ENCODE measurements at regions not wholly inside any gene's neighbourhood (a gene's known extent, or its start where the extent isn't known, plus 50 kb on each side); places are given as distances from the start of the nearest gene placed in this dataset.
"Not testable (repeated sequence)": the region's sequence is repeated elsewhere in the genome, so short reads cannot be mapped to it uniquely, and the experiment has no call there.

GRCh38 chr18:70569647-70570046, 280.8 kb downstream of the SOCS6 start:
- no CpG with 5 or more reads among the region's 24 CpGs for WGBS (ENCODE audit: extremely low coverage, insufficient coverage, insufficient read length)
- H4K12ac ChIP-seq (ENCODE audit: low read depth, low read length); H4K8ac ChIP-seq (ENCODE audit: low read depth, low read length); H3K27me3 ChIP-seq (ENCODE audit: insufficient read depth, low read length); H3K79me2 ChIP-seq (ENCODE audit: control insufficient read depth, insufficient read depth, low read length, poor library complexity); H3K36me3 ChIP-seq (ENCODE audit: control insufficient read depth in 1 of 2, insufficient read depth in 2 of 2, low read length in 2 of 2); H3K4ac ChIP-seq (ENCODE audit: low read depth, low read length); H3K14ac ChIP-seq (ENCODE audit: low read length); H3K23ac ChIP-seq (ENCODE audit: low read length); H2AFZ ChIP-seq (ENCODE audit: insufficient read depth, low read length, poor library complexity); H2AK5ac ChIP-seq (ENCODE audit: low read length); H3K9ac ChIP-seq (ENCODE audit: low read length); H3K18ac ChIP-seq (ENCODE audit: low read length); H3K4me1 ChIP-seq (ENCODE audit: control insufficient read depth in 1 of 2, insufficient read depth in 2 of 2, low read length in 2 of 2); H3K27ac ChIP-seq (ENCODE audit: low read depth, low read length); H3K4me3 ChIP-seq (ENCODE audit: low read depth, low read length); H2BK5ac ChIP-seq (ENCODE audit: low read depth, low read length, poor library complexity); H3K79me1 ChIP-seq (ENCODE audit: low read length); H4K91ac ChIP-seq (ENCODE audit: low read depth, low read length); H3K9me3 ChIP-seq (ENCODE audit: insufficient read depth, low read depth, low read length); H2BK12ac ChIP-seq (ENCODE audit: low read length); H3K4me2 ChIP-seq (ENCODE audit: low read length); DNase-seq; H2BK120ac ChIP-seq (ENCODE audit: insufficient read depth, low read length, poor library complexity): not testable (repeated sequence)

- no peak overlapping the region for H3K18ac ChIP-seq (ENCODE audit: low read length)
- H3K36me3 ChIP-seq (ENCODE audit: control insufficient read depth in 1 of 2, insufficient read depth in 2 of 2, low read length in 2 of 2) = no peaks in the 10 kb centered on the region
- no peak overlapping the region for H2BK12ac ChIP-seq (ENCODE audit: low read length)
- H3K4me3 ChIP-seq (ENCODE audit: low read depth, low read length) = no peak overlapping the region
- no peaks in the 10 kb centered on the region for H3K9me3 ChIP-seq (ENCODE audit: insufficient read depth, low read depth, low read length)
- no peak overlapping the region for H3K27ac ChIP-seq (ENCODE audit: low read depth, low read length)
- no peak overlapping the region for H4K8ac ChIP-seq (ENCODE audit: low read depth, low read length)
- no peak overlapping the region for H2BK120ac ChIP-seq (ENCODE audit: insufficient read depth, low read length, poor library complexity)
- no CpG with 5 or more reads among the region's 2 CpGs for WGBS (ENCODE audit: extremely low coverage, insufficient coverage, insufficient read length)
- no peaks in the 10 kb centered on the region for H3K4me1 ChIP-seq (ENCODE audit: control insufficient read depth in 1 of 2, insufficient read depth in 2 of 2, low read length in 2 of 2)
- H2BK5ac ChIP-seq (ENCODE audit: low read depth, low read length, poor library complexity) = no peak overlapping the region
- H3K4me2 ChIP-seq (ENCODE audit: low read length) = no peak overlapping the region
- H3K4ac ChIP-seq (ENCODE audit: low read depth, low read length) = no peak overlapping the region
- no peak overlapping the region for H4K12ac ChIP-seq (ENCODE audit: low read depth, low read length)
- no peak overlapping the region for H3K9ac ChIP-seq (ENCODE audit: low read length)
- H3K79me2 ChIP-seq (ENCODE audit: control insufficient read depth, insufficient read depth, low read length, poor library complexity) = no peaks in the 10 kb centered on the region
- no peak overlapping the region for H3K23ac ChIP-seq (ENCODE audit: low read length)
- H3K79me1 ChIP-seq (ENCODE audit: low read length) = no peaks in the 10 kb centered on the region
- no peaks in the 10 kb centered on the region for H3K27me3 ChIP-seq (ENCODE audit: insufficient read depth, low read length)
- DNase-seq = no peak
- no peak overlapping the region for H3K14ac ChIP-seq (ENCODE audit: low read length)
- no peak overlapping the region for H4K91ac ChIP-seq (ENCODE audit: low read depth, low read length)
- no peak overlapping the region for H2AK5ac ChIP-seq (ENCODE audit: low read length)
- H2AFZ ChIP-seq (ENCODE audit: insufficient read depth, low read length, poor library complexity) = no peak overlapping the region
Measured at GRCh38 chr18:70559446-70559845, 270.6 kb downstream of the SOCS6 start.

GRCh38 chr18:70558371-70558770, 269.5 kb downstream of the SOCS6 start:
- H4K91ac ChIP-seq (ENCODE audit: low read depth, low read length) = no peak overlapping the region
- no peak overlapping the region for H3K14ac ChIP-seq (ENCODE audit: low read length)
- H2AK5ac ChIP-seq (ENCODE audit: low read length) = no peak overlapping the region
- no CpG with 5 or more reads among the region's 1 CpG for WGBS (ENCODE audit: extremely low coverage, insufficient coverage, insufficient read length)
- H3K23ac ChIP-seq (ENCODE audit: low read length) = no peak overlapping the region
- H2BK5ac ChIP-seq (ENCODE audit: low read depth, low read length, poor library complexity) = no peak overlapping the region
- no peak overlapping the region for H2BK12ac ChIP-seq (ENCODE audit: low read length)
- H3K79me2 ChIP-seq (ENCODE audit: control insufficient read depth, insufficient read depth, low read length, poor library complexity) = no peaks in the 10 kb centered on the region
- H3K4ac ChIP-seq (ENCODE audit: low read depth, low read length) = no peak overlapping the region
- H4K8ac ChIP-seq (ENCODE audit: low read depth, low read length) = no peak overlapping the region
- no peak overlapping the region for H3K9ac ChIP-seq (ENCODE audit: low read length)
- no peak overlapping the region for H3K4me2 ChIP-seq (ENCODE audit: low read length)
- H3K4me3 ChIP-seq (ENCODE audit: low read depth, low read length) = no peak overlapping the region
- no peaks in the 10 kb centered on the region for H3K9me3 ChIP-seq (ENCODE audit: insufficient read depth, low read depth, low read length)
- no peak overlapping the region for H2AFZ ChIP-seq (ENCODE audit: insufficient read depth, low read length, poor library complexity)
- H4K12ac ChIP-seq (ENCODE audit: low read depth, low read length) = no peak overlapping the region
- DNase-seq = no peak
- H3K27ac ChIP-seq (ENCODE audit: low read depth, low read length) = no peak overlapping the region
- H3K79me1 ChIP-seq (ENCODE audit: low read length) = no peaks in the 10 kb centered on the region
- H3K18ac ChIP-seq (ENCODE audit: low read length) = no peak overlapping the region
- no peaks in the 10 kb centered on the region for H3K4me1 ChIP-seq (ENCODE audit: control insufficient read depth in 1 of 2, insufficient read depth in 2 of 2, low read length in 2 of 2)
- H3K27me3 ChIP-seq (ENCODE audit: insufficient read depth, low read length) = no peaks in the 10 kb centered on the region
- H2BK120ac ChIP-seq (ENCODE audit: insufficient read depth, low read length, poor library complexity) = no peak overlapping the region
- H3K36me3 ChIP-seq (ENCODE audit: control insufficient read depth in 1 of 2, insufficient read depth in 2 of 2, low read length in 2 of 2) = no peaks in the 10 kb centered on the region

- no peak overlapping the region for H3K9ac ChIP-seq (ENCODE audit: low read length)
- no peak overlapping the region for H3K4me3 ChIP-seq (ENCODE audit: low read depth, low read length)
- no peak overlapping the region for H3K18ac ChIP-seq (ENCODE audit: low read length)
- no peak overlapping the region for H2BK120ac ChIP-seq (ENCODE audit: insufficient read depth, low read length, poor library complexity)
- no peak overlapping the region for H3K27ac ChIP-seq (ENCODE audit: low read depth, low read length)
- no peaks in the 10 kb centered on the region for H3K4me1 ChIP-seq (ENCODE audit: control insufficient read depth in 1 of 2, insufficient read depth in 2 of 2, low read length in 2 of 2)
- no CpG with 5 or more reads among the region's 2 CpGs for WGBS (ENCODE audit: extremely low coverage, insufficient coverage, insufficient read length)
- no peaks in the 10 kb centered on the region for H3K36me3 ChIP-seq (ENCODE audit: control insufficient read depth in 1 of 2, insufficient read depth in 2 of 2, low read length in 2 of 2)
- no peak overlapping the region for H3K23ac ChIP-seq (ENCODE audit: low read length)
- H2BK5ac ChIP-seq (ENCODE audit: low read depth, low read length, poor library complexity) = no peak overlapping the region
- no peak overlapping the region for H3K4ac ChIP-seq (ENCODE audit: low read depth, low read length)
- no peak overlapping the region for H4K91ac ChIP-seq (ENCODE audit: low read depth, low read length)
- H3K27me3 ChIP-seq (ENCODE audit: insufficient read depth, low read length) = no peaks in the 10 kb centered on the region
- H3K9me3 ChIP-seq (ENCODE audit: insufficient read depth, low read depth, low read length) = no peaks in the 10 kb centered on the region
- H3K79me1 ChIP-seq (ENCODE audit: low read length) = no peaks in the 10 kb centered on the region
- no peak overlapping the region for H2AK5ac ChIP-seq (ENCODE audit: low read length)
- H3K4me2 ChIP-seq (ENCODE audit: low read length) = no peak overlapping the region
- H2BK12ac ChIP-seq (ENCODE audit: low read length) = no peak overlapping the region
- DNase-seq = no peak
- H3K14ac ChIP-seq (ENCODE audit: low read length) = no peak overlapping the region
- no peak overlapping the region for H2AFZ ChIP-seq (ENCODE audit: insufficient read depth, low read length, poor library complexity)
- no peak overlapping the region for H4K12ac ChIP-seq (ENCODE audit: low read depth, low read length)
- H3K79me2 ChIP-seq (ENCODE audit: control insufficient read depth, insufficient read depth, low read length, poor library complexity) = no peaks in the 10 kb centered on the region
- H4K8ac ChIP-seq (ENCODE audit: low read depth, low read length) = no peak overlapping the region
Measured at GRCh38 chr18:70554854-70555445, 266.1 kb downstream of the SOCS6 start.
